Activated CD8-positive, alpha-beta T cell treated with anti-CD3 and anti-CD28 coated beads for 36 hours (primary cell): ENCODE measurements at regions not wholly inside any gene's neighbourhood (a gene's known extent, or its start where the extent isn't known, plus 50 kb on each side); places are given as distances from the start of the nearest gene placed in this dataset.

ENCODE experiments used
- ATAC-seq: fragments of 200-7000 bp; cut with Tn5 transposase; one replicate; pipeline ENCODE4 v1.10.0; 2021; ENCODE audit warnings: mild to moderate bottlenecking, moderate library complexity
- CTCF ChIA-PET: fragments of 350-600 bp; sonication (Branson Sonifier 250); formaldehyde crosslinking; loops from one replicate; lab custom pipeline; 2021; ENCODE audit warnings: antibody characterized with exemption; lab: Charles Lee
- POLR2A ChIA-PET: fragments of 350-600 bp; sonication (Branson Sonifier 250); formaldehyde crosslinking; loops from one replicate; lab custom pipeline; 2021; ENCODE audit warnings: antibody characterized with exemption; lab: Charles Lee
- DNase-seq: peaks from one replicate; pipeline ENCODE4 v3.0.0-alpha.2; 2020
- H3K27ac Mint-ChIP-seq: one replicate; pipeline ENCODE4 v1.8.0; 2021; ENCODE audit warnings: mild to moderate bottlenecking, mixed read lengths
- H3K27me3 Mint-ChIP-seq: one replicate; pipeline ENCODE4 v1.8.0; 2021; ENCODE audit warnings: mixed read lengths
- H3K36me3 Mint-ChIP-seq: one replicate; pipeline ENCODE4 v1.8.0; 2021; ENCODE audit warnings: low read depth, mixed read lengths
- H3K4me1 Mint-ChIP-seq: one replicate; pipeline ENCODE4 v1.8.0; 2021; ENCODE audit warnings: low read depth, mixed read lengths
- H3K4me3 Mint-ChIP-seq: one replicate; pipeline ENCODE4 v1.8.0; 2021; ENCODE audit warnings: mild to moderate bottlenecking, moderate library complexity, mixed read lengths
- H3K9me3 Mint-ChIP-seq: one replicate; pipeline ENCODE4 v1.8.0; 2021; ENCODE audit warnings: mixed read lengths
- CTCF ChIP-seq: fragments of 200-600 bp; IDR thresholded peaks from one replicate; pipeline ENCODE4 v1.8.0; 2022; ENCODE audit warnings: antibody characterized with exemption, mild to moderate bottlenecking
- intact Hi-C: fragments of 100-400 bp; cut with micrococcal nuclease; formaldehyde crosslinking; loops from one replicate; pipeline ENCODE4 v1.10.0; 2022

GRCh38 chr13:22198001-22198400 lies 527.1 kb downstream of the FGF9 start:
- Mint-ChIP-seq H3K9me3 (no peaks in the 10 kb centered on the region), H3K27ac (no peak overlapping the region), H3K4me3 (no peak overlapping the region), H3K36me3 (no peaks in the 10 kb centered on the region), H3K4me1 (no peaks in the 10 kb centered on the region), H3K27me3 (no peaks in the 10 kb centered on the region)
- DNase-seq: no peak
- CTCF ChIA-PET: no interaction called here
- no peak for TF ChIP-seq CTCF
- POLR2A ChIA-PET: no interaction called here
- no peak for ATAC-seq
- intact Hi-C loops: no loop called here

GRCh38 chr13:22198641-22199217 lies 527.9 kb downstream of the FGF9 start:
- CTCF ChIA-PET: no interaction called here
- intact Hi-C loops: no loop called here
- TF ChIP-seq CTCF: no peak

GRCh38 chr13:22200440-22200839 lies 529.6 kb downstream of the FGF9 start:
- intact Hi-C loops: no loop called here
- no peaks in the 10 kb centered on the region for H3K36me3 Mint-ChIP-seq
- ATAC-seq (no peak), DNase-seq (no peak)
- H3K27me3 Mint-ChIP-seq: no peaks in the 10 kb centered on the region
- H3K4me3 Mint-ChIP-seq: no peak overlapping the region
- H3K4me1 Mint-ChIP-seq: no peaks in the 10 kb centered on the region
- TF ChIP-seq CTCF: no peak
- no peaks in the 10 kb centered on the region for H3K9me3 Mint-ChIP-seq
- CTCF ChIA-PET: no interaction called here
- no peak overlapping the region for H3K27ac Mint-ChIP-seq
- POLR2A ChIA-PET: interaction anchor here (0.7 kb wide), 1 partner anchor 236 kb away, joined by 3 read pairs; no protein-coding TSS in a partner anchor

More at GRCh38 chr13:22198641-22199217, 527.9 kb downstream of the FGF9 start:
- DNase-seq (no peak), ATAC-seq (no peak)
- POLR2A ChIA-PET: no interaction called here
- Mint-ChIP-seq H3K27ac (no peak overlapping the region), H3K36me3 (no peaks in the 10 kb centered on the region), H3K4me1 (no peaks in the 10 kb centered on the region), H3K27me3 (no peaks in the 10 kb centered on the region), H3K4me3 (no peak overlapping the region), H3K9me3 (no peaks in the 10 kb centered on the region)

GRCh38 chr13:22201375-22201925 lies 530.6 kb downstream of the FGF9 start:
- TF ChIP-seq CTCF: no peak
- intact Hi-C loops: no loop called here
- Mint-ChIP-seq H3K36me3 (no peaks in the 10 kb centered on the region), H3K27me3 (no peaks in the 10 kb centered on the region), H3K27ac (no peak overlapping the region), H3K4me3 (no peak overlapping the region), H3K9me3 (no peaks in the 10 kb centered on the region), H3K4me1 (no peaks in the 10 kb centered on the region)
- ATAC-seq (no peak), DNase-seq (no peak)
- CTCF ChIA-PET: no interaction called here
- POLR2A ChIA-PET: interaction anchor here (0.7 kb wide), 1 partner anchor 237 kb away, joined by 3 read pairs; no protein-coding TSS in a partner anchor

GRCh38 chr13:22210134-22210930 lies 539.5 kb downstream of the FGF9 start:
- ChIA-PET POLR2A (no interaction called here), CTCF (no interaction called here)
- Mint-ChIP-seq H3K27me3 (no peaks in the 10 kb centered on the region), H3K4me3 (no peak overlapping the region), H3K27ac (no peak overlapping the region), H3K36me3 (no peaks in the 10 kb centered on the region), H3K4me1 (peaks cover 11% of the 10 kb centered on the region), H3K9me3 (no peaks in the 10 kb centered on the region)
- TF ChIP-seq CTCF: no peak
- DNase-seq (no peak), ATAC-seq (no peak)
- intact Hi-C loops: no loop called here
